GM06990 (cell line): ENCODE measurements at regions not wholly inside any gene's neighbourhood (a gene's known extent, or its start where the extent isn't known, plus 50 kb on each side); places are given as distances from the start of the nearest gene placed in this dataset.

Experiments
- DNase-seq: peaks from one replicate; pipeline ENCODE4 v3.0.0-alpha.2; 2011; ENCODE audit not compliant: insufficient read length; ENCODE audit errors: extremely low read depth
- H3K27me3 ChIP-seq: replicated peaks from 2 replicates; pipeline ENCODE4 v1.6.0; 2011; ENCODE audit warnings: low read length; ENCODE audit not compliant: control insufficient read depth, insufficient read depth
- H3K36me3 ChIP-seq: 2 replicates; pipeline ENCODE4 v1.5.1; 2011; ENCODE audit warnings: low read length; ENCODE audit not compliant: control insufficient read depth, insufficient read depth
- H3K4me3 ChIP-seq: replicated peaks from 2 replicates; pipeline ENCODE4 v1.5.1; 2011; ENCODE audit warnings: low read depth, mild to moderate bottlenecking, control low read depth, low read length
- CTCF ChIP-seq: IDR thresholded peaks from 2 replicates; pipeline ENCODE4 v1.5.1; 2011; ENCODE audit warnings: low read length, control low read depth, mild to moderate bottlenecking, inconsistent platforms; ENCODE audit not compliant: insufficient read depth, poor library complexity, severe bottlenecking

GRCh38 chr13:72195044-72195704 lies 328.2 kb upstream of the DACH1 start:
- H3K27me3 ChIP-seq, result no peaks in the 10 kb centered on the region
- no peak for DNase-seq

GRCh38 chr13:72194523-72194922 lies 327.5 kb upstream of the DACH1 start:
- no peak for DNase-seq
- H3K36me3 ChIP-seq, result no peaks in the 10 kb centered on the region
- TF ChIP-seq CTCF, result no peak
- no peaks in the 10 kb centered on the region for H3K27me3 ChIP-seq
- H3K4me3 ChIP-seq, result no peak overlapping the region

More at GRCh38 chr13:72195044-72195704, 328.2 kb upstream of the DACH1 start:
- H3K36me3 ChIP-seq, result no peaks in the 10 kb centered on the region
- no peak overlapping the region for H3K4me3 ChIP-seq
- no peak for TF ChIP-seq CTCF

- Histone ChIP-seq H3K36me3 (no peaks in the 10 kb centered on the region), H3K4me3 (no peak overlapping the region), H3K27me3 (no peaks in the 10 kb centered on the region)
- no peak for TF ChIP-seq CTCF
- DNase-seq, result no peak
These were observed 319.9 kb upstream of the DACH1 start for GRCh38 chr13:72186730-72187422.

GRCh38 chr13:72185776-72186175 lies 318.8 kb upstream of the DACH1 start:
- Histone ChIP-seq H3K27me3 (no peaks in the 10 kb centered on the region), H3K4me3 (no peak overlapping the region), H3K36me3 (no peaks in the 10 kb centered on the region)
- TF ChIP-seq CTCF, result no peak
- no peak for DNase-seq

GRCh38 chr13:72181661-72182060 lies 314.7 kb upstream of the DACH1 start:
- H3K4me3 ChIP-seq, result no peak overlapping the region
- DNase-seq, result no peak
- no peaks in the 10 kb centered on the region for H3K36me3 ChIP-seq
- H3K27me3 ChIP-seq, result no peaks in the 10 kb centered on the region
- no peak for TF ChIP-seq CTCF
